GM23338 (cell line): ENCODE measurements at regions not wholly inside any gene's neighbourhood (a gene's known extent, or its start where the extent isn't known, plus 50 kb on each side); places are given as distances from the start of the nearest gene placed in this dataset.
A peak's percentile ranks its signal among the peaks of the same experiment; 100 is the strongest.

ENCODE experiments used
- ATAC-seq: fragments of 200-7000 bp; cut with Tn5 transposase; 3 replicates; pipeline ENCODE4 v1.9.1; 2020
- DNase-seq: peaks from one replicate; pipeline ENCODE4 v3.0.0-alpha.2; 2015; ENCODE audit warnings: low spot score
- H2AFZ ChIP-seq: fragments of 200-600 bp; sonication (generic); 2 replicates; pipeline ENCODE4 v1.8.0; 2016; ENCODE audit warnings: antibody characterized with exemption, mild to moderate bottlenecking, moderate library complexity
- H3F3A ChIP-seq: fragments of 200-600 bp; sonication (generic); replicated peaks from 2 replicates; pipeline ENCODE4 v1.8.0; 2017; ENCODE audit warnings: antibody characterized with exemption, mixed run types, low read depth
- H3K27ac ChIP-seq: fragments of 200-600 bp; sonication (generic); 2 replicates; pipeline ENCODE4 v1.6.1; 2016; ENCODE audit warnings: low read depth
- H3K27me3 ChIP-seq: fragments of 200-600 bp; sonication (generic); 2 replicates; pipeline ENCODE4 v1.8.0; 2016; ENCODE audit warnings: mild to moderate bottlenecking, mixed run types, moderate library complexity; ENCODE audit not compliant: insufficient read depth
- H3K36me3 ChIP-seq: fragments of 200-600 bp; sonication (generic); 2 replicates; pipeline ENCODE4 v1.8.0; 2016; ENCODE audit warnings: mild to moderate bottlenecking; ENCODE audit not compliant: insufficient read depth
- H3K4me1 ChIP-seq: fragments of 200-600 bp; sonication (generic); 2 replicates; pipeline ENCODE4 v1.8.0; 2016; ENCODE audit warnings: mild to moderate bottlenecking, moderate library complexity; ENCODE audit not compliant: insufficient read depth
- H3K4me2 ChIP-seq: fragments of 200-600 bp; sonication (generic); 2 replicates; pipeline ENCODE4 v1.7.1; 2017; ENCODE audit warnings: mixed run types
- H3K4me3 ChIP-seq: fragments of 200-600 bp; sonication (generic); 2 replicates; pipeline ENCODE4 v1.6.1; 2016; ENCODE audit warnings: mixed run types
- H3K79me2 ChIP-seq: fragments of 200-600 bp; sonication (generic); replicated peaks from 2 replicates; pipeline ENCODE4 v1.8.0; 2017; ENCODE audit warnings: mild to moderate bottlenecking; ENCODE audit not compliant: insufficient read depth
- H3K9me2 ChIP-seq: fragments of 200-600 bp; sonication (generic); 2 replicates; pipeline ENCODE4 v1.8.0; 2017; ENCODE audit not compliant: insufficient read depth
- H4K20me1 ChIP-seq: fragments of 200-600 bp; sonication (generic); replicated peaks from 2 replicates; pipeline ENCODE4 v1.8.0; 2017; ENCODE audit warnings: mild to moderate bottlenecking; ENCODE audit not compliant: insufficient read depth
- H3K27ac Mint-ChIP-seq: 2 replicates; pipeline ENCODE4 v1.8.0; 2020; ENCODE audit warnings: inconsistent platforms, mild to moderate bottlenecking, moderate library complexity, mixed read lengths
- H3K27me3 Mint-ChIP-seq: 3 replicates; pipeline ENCODE4 v1.8.0; 2022; ENCODE audit warnings: low read depth, mild to moderate bottlenecking, moderate library complexity, mixed read lengths, inconsistent platforms; ENCODE audit not compliant: insufficient read depth, poor library complexity
- H3K36me3 Mint-ChIP-seq: 3 replicates; pipeline ENCODE4 v1.8.0; 2021; ENCODE audit warnings: low read depth, mild to moderate bottlenecking, inconsistent platforms, moderate library complexity, mixed read lengths
- H3K4me1 Mint-ChIP-seq: 3 replicates; pipeline ENCODE4 v1.8.0; 2020; ENCODE audit warnings: mild to moderate bottlenecking, inconsistent platforms, mixed read lengths
- H3K4me3 Mint-ChIP-seq: 3 replicates; pipeline ENCODE4 v1.8.0; 2021; ENCODE audit warnings: moderate library complexity, mild to moderate bottlenecking, inconsistent platforms, mixed read lengths
- H3K9me3 Mint-ChIP-seq: 3 replicates; pipeline ENCODE4 v1.8.0; 2020; ENCODE audit warnings: moderate library complexity, mild to moderate bottlenecking, inconsistent platforms, mixed read lengths
- ETS1 ChIP-seq: IDR thresholded peaks from 2 replicates; pipeline ENCODE4 v1.6.1; 2016; ENCODE audit warnings: antibody characterized with exemption
- EZH2 ChIP-seq: fragments of 200-600 bp; sonication (generic); IDR thresholded peaks from one replicate; pipeline ENCODE4 v1.8.0; 2017; ENCODE audit warnings: antibody characterized with exemption, mild to moderate bottlenecking, low read depth; ENCODE audit not compliant: unreplicated experiment
- EZH2phosphoT487 ChIP-seq: fragments of 200-600 bp; sonication (generic); IDR thresholded peaks from one replicate; pipeline ENCODE4 v1.8.1; 2018; ENCODE audit warnings: antibody characterized with exemption; ENCODE audit not compliant: unreplicated experiment
- JUNB ChIP-seq: IDR thresholded peaks from one replicate; pipeline ENCODE4 v1.6.1; 2016; ENCODE audit warnings: antibody characterized with exemption; ENCODE audit not compliant: unreplicated experiment
- STAT1 ChIP-seq: IDR thresholded peaks from one replicate; pipeline ENCODE4 v1.6.1; 2016; ENCODE audit warnings: antibody characterized with exemption; ENCODE audit not compliant: unreplicated experiment
- ZNF114 ChIP-seq: fragments of 250-450 bp; sonication (Bioruptor Pico); IDR thresholded peaks from 2 replicates; pipeline ENCODE4 v1.5.0; 2020; ENCODE audit warnings: mild to moderate bottlenecking, moderate library complexity
- TF ChIP-seq, protein P1 (sequence below): fragments of 250-450 bp; sonication (Bioruptor Pico); IDR thresholded peaks from 2 replicates; pipeline ENCODE4 v1.5.0; 2020; ENCODE audit warnings: mild to moderate bottlenecking, moderate library complexity
- TF ChIP-seq, protein P2 (sequence below), 2 experiments: fragments of 200-600 bp in 1 of 2; sonication (generic) in 1 of 2; conservative IDR thresholded peaks; 2 replicates each; pipeline versions ENCODE4 v1.5.1 to v1.6.1; 2016 to 2017; ENCODE audit warnings: antibody characterized with exemption in 2 of 2, low read depth in 2 of 2, mild to moderate bottlenecking in 2 of 2, moderate library complexity in 1 of 2

DNA sequence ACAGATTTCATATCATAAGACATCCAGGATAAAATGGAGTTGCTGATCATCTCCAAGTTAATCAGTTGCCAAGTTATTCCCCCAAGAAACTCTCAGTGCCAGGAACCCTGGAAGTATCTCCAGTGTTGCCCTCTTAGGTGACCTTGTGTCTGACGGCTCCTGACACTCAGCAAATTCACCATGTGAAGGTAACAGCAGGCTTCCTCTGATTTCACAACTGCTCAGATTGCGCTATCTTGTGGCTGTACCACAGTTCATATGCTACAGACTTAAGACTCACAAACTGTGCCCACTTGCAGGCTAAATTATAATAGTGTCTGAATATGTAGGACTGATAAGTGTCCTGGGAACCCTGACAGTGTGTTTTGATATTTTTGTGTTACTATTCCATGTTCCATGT, 186.6 kb upstream of the OPRM1 start:
- no peak for TF ChIP-seq ZNF114 (CRISPR knock-in tag)
- TF ChIP-seq, protein P1, sequence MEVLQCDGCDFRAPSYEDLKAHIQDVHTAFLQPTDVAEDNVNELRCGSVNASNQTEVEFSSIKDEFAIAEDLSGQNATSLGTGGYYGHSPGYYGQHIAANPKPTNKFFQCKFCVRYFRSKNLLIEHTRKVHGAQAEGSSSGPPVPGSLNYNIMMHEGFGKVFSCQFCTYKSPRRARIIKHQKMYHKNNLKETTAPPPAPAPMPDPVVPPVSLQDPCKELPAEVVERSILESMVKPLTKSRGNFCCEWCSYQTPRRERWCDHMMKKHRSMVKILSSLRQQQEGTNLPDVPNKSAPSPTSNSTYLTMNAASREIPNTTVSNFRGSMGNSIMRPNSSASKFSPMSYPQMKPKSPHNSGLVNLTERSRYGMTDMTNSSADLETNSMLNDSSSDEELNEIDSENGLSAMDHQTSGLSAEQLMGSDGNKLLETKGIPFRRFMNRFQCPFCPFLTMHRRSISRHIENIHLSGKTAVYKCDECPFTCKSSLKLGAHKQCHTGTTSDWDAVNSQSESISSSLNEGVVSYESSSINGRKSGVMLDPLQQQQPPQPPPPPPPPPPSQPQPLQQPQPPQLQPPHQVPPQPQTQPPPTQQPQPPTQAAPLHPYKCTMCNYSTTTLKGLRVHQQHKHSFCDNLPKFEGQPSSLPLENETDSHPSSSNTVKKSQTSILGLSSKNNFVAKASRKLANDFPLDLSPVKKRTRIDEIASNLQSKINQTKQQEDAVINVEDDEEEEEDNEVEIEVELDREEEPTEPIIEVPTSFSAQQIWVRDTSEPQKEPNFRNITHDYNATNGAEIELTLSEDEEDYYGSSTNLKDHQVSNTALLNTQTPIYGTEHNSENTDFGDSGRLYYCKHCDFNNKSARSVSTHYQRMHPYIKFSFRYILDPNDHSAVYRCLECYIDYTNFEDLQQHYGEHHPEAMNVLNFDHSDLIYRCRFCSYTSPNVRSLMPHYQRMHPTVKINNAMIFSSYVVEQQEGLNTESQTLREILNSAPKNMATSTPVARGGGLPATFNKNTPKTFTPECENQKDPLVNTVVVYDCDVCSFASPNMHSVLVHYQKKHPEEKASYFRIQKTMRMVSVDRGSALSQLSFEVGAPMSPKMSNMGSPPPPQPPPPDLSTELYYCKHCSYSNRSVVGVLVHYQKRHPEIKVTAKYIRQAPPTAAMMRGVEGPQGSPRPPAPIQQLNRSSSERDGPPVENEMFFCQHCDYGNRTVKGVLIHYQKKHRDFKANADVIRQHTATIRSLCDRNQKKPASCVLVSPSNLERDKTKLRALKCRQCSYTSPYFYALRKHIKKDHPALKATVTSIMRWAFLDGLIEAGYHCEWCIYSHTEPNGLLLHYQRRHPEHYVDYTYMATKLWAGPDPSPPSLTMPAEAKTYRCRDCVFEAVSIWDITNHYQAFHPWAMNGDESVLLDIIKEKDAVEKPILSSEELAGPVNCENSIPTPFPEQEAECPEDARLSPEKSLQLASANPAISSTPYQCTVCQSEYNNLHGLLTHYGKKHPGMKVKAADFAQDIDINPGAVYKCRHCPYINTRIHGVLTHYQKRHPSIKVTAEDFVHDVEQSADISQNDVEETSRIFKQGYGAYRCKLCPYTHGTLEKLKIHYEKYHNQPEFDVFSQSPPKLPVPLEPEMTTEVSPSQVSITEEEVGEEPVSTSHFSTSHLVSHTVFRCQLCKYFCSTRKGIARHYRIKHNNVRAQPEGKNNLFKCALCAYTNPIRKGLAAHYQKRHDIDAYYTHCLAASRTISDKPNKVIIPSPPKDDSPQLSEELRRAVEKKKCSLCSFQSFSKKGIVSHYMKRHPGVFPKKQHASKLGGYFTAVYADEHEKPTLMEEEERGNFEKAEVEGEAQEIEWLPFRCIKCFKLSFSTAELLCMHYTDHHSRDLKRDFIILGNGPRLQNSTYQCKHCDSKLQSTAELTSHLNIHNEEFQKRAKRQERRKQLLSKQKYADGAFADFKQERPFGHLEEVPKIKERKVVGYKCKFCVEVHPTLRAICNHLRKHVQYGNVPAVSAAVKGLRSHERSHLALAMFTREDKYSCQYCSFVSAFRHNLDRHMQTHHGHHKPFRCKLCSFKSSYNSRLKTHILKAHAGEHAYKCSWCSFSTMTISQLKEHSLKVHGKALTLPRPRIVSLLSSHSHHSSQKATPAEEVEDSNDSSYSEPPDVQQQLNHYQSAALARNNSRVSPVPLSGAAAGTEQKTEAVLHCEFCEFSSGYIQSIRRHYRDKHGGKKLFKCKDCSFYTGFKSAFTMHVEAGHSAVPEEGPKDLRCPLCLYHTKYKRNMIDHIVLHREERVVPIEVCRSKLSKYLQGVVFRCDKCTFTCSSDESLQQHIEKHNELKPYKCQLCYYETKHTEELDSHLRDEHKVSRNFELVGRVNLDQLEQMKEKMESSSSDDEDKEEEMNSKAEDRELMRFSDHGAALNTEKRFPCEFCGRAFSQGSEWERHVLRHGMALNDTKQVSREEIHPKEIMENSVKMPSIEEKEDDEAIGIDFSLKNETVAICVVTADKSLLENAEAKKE (CRISPR knock-in tag) = no peak
- TF ChIP-seq, protein P2, sequence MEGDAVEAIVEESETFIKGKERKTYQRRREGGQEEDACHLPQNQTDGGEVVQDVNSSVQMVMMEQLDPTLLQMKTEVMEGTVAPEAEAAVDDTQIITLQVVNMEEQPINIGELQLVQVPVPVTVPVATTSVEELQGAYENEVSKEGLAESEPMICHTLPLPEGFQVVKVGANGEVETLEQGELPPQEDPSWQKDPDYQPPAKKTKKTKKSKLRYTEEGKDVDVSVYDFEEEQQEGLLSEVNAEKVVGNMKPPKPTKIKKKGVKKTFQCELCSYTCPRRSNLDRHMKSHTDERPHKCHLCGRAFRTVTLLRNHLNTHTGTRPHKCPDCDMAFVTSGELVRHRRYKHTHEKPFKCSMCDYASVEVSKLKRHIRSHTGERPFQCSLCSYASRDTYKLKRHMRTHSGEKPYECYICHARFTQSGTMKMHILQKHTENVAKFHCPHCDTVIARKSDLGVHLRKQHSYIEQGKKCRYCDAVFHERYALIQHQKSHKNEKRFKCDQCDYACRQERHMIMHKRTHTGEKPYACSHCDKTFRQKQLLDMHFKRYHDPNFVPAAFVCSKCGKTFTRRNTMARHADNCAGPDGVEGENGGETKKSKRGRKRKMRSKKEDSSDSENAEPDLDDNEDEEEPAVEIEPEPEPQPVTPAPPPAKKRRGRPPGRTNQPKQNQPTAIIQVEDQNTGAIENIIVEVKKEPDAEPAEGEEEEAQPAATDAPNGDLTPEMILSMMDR (conservative IDR thresholded peaks at IDR 0.05; ENCODE audit: low read depth in 2 of 2) = 0 out of 4 replicates have a peak, but pooled peaks of 1 of the 2 experiments have one; percentile 5
- no peak for DNase-seq
- no peak overlapping the region for H3K27ac Mint-ChIP-seq

DNA sequence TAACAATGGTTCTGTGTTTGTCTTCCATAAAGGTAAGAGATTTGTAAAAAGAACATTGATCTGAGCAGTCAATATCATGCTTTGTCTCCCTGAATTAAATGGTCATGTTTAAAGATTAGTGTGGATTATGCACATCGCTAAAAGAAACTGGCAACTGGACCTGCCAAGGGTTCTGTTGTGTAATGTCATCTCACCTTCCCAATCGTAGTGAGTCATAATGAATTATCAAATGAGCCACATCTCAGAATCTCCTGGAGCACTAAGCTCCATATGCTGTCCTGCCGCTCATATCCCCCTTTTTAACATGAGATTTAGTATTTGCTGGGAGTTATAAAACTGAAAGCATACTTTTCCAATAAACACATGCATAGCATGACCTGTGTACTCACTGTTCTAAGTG, 187.0 kb upstream of the OPRM1 start:
- no peaks in the 10 kb centered on the region for H3K4me1 Mint-ChIP-seq
- H3K4me1 ChIP-seq = no peaks in the 10 kb centered on the region
- no peak overlapping the region for H3K4me3 Mint-ChIP-seq
- H3K36me3 Mint-ChIP-seq = peaks cover 13% of the 10 kb centered on the region
- H3K27me3 Mint-ChIP-seq = no peaks in the 10 kb centered on the region
- H3K9me2 ChIP-seq = no peaks in the 10 kb centered on the region
- no peaks in the 10 kb centered on the region for H3K36me3 ChIP-seq
- no peak overlapping the region for H3K27ac ChIP-seq
- no peaks in the 10 kb centered on the region for H3K79me2 ChIP-seq
- H3K4me3 ChIP-seq = no peak overlapping the region
- ATAC-seq (no peak), DNase-seq (no peak)
- no peaks in the 10 kb centered on the region for H4K20me1 ChIP-seq
- no peak overlapping the region for H3K27ac Mint-ChIP-seq
- H3K9me3 Mint-ChIP-seq = peaks cover 23% of the 10 kb centered on the region; the same call in 2 of the 3 replicates
- H3F3A ChIP-seq = no peaks in the 10 kb centered on the region
- no peaks in the 10 kb centered on the region for H3K27me3 ChIP-seq
- H2AFZ ChIP-seq = no peak overlapping the region
- H3K4me2 ChIP-seq = no peak overlapping the region
- TF ChIP-seq ZNF114 (CRISPR knock-in tag) (no peak), EZH2 (no peak), ETS1 (no peak), EZH2phosphoT487 (no peak), JUNB (no peak), STAT1 (no peak)

More for the DNA sequence above, 186.6 kb upstream of the OPRM1 start:
- H3K4me2 ChIP-seq = no peak overlapping the region
- no peak for ATAC-seq
- H4K20me1 ChIP-seq = no peaks in the 10 kb centered on the region
- Mint-ChIP-seq H3K9me3 (peaks cover 26% of the 10 kb centered on the region; the same call in 2 of the 3 replicates), H3K4me1 (no peaks in the 10 kb centered on the region), H3K36me3 (peaks cover 13% of the 10 kb centered on the region), H3K27me3 (no peaks in the 10 kb centered on the region), H3K4me3 (no peak overlapping the region)
- no peaks in the 10 kb centered on the region for H3K36me3 ChIP-seq
- H3K4me1 ChIP-seq = no peaks in the 10 kb centered on the region
- no peaks in the 10 kb centered on the region for H3K79me2 ChIP-seq
- no peaks in the 10 kb centered on the region for H3K9me2 ChIP-seq
- H3K27ac ChIP-seq = no peak overlapping the region
- no peak overlapping the region for H2AFZ ChIP-seq
- H3K4me3 ChIP-seq = no peak overlapping the region
- no peaks in the 10 kb centered on the region for H3K27me3 ChIP-seq
- H3F3A ChIP-seq = no peaks in the 10 kb centered on the region
